Spinal cord (tissue), 9 donors: ENCODE measurements at regions not wholly inside any gene's neighbourhood (a gene's known extent, or its start where the extent isn't known, plus 50 kb on each side); places are given as distances from the start of the nearest gene placed in this dataset.

Experiments
- DNase-seq, 6 donors: peaks; one replicate each; pipeline versions ENCODE4 v3.0.0 to v3.0.0-alpha.2; 2013 to 2015; ENCODE audit warnings: low spot score in 6 of 6, low read depth in 4 of 6
- H3K27ac ChIP-seq: one replicate; pipeline ENCODE4 v1.5.1; 2013; ENCODE audit warnings: low read depth, low read length, control low read depth
- H3K27me3 ChIP-seq: one replicate; pipeline ENCODE4 v1.6.1; 2013; ENCODE audit warnings: low read length; ENCODE audit not compliant: control insufficient read depth, insufficient read depth
- H3K36me3 ChIP-seq: one replicate; pipeline ENCODE4 v1.6.1; 2013; ENCODE audit warnings: low read length; ENCODE audit not compliant: control insufficient read depth, insufficient read depth
- H3K4me1 ChIP-seq: one replicate; pipeline ENCODE4 v1.6.1; 2013; ENCODE audit warnings: low read length; ENCODE audit not compliant: control insufficient read depth, insufficient read depth
- H3K4me3 ChIP-seq: one replicate; pipeline ENCODE4 v1.5.1; 2013; ENCODE audit warnings: low read depth, low read length, control low read depth
- H3K9me3 ChIP-seq: one replicate; pipeline ENCODE4 v1.6.1; 2013; ENCODE audit warnings: low read length; ENCODE audit not compliant: control insufficient read depth, insufficient read depth
- WGBS: methylation state at CpG from one replicate; pipeline ENCODE4 v1.1.5; 2013; ENCODE audit warnings: missing lambda C conversion rate; ENCODE audit not compliant: insufficient coverage; 5-methylcytosine and 5-hydroxymethylcytosine counted together
- donor health status: healthy.

DNA sequence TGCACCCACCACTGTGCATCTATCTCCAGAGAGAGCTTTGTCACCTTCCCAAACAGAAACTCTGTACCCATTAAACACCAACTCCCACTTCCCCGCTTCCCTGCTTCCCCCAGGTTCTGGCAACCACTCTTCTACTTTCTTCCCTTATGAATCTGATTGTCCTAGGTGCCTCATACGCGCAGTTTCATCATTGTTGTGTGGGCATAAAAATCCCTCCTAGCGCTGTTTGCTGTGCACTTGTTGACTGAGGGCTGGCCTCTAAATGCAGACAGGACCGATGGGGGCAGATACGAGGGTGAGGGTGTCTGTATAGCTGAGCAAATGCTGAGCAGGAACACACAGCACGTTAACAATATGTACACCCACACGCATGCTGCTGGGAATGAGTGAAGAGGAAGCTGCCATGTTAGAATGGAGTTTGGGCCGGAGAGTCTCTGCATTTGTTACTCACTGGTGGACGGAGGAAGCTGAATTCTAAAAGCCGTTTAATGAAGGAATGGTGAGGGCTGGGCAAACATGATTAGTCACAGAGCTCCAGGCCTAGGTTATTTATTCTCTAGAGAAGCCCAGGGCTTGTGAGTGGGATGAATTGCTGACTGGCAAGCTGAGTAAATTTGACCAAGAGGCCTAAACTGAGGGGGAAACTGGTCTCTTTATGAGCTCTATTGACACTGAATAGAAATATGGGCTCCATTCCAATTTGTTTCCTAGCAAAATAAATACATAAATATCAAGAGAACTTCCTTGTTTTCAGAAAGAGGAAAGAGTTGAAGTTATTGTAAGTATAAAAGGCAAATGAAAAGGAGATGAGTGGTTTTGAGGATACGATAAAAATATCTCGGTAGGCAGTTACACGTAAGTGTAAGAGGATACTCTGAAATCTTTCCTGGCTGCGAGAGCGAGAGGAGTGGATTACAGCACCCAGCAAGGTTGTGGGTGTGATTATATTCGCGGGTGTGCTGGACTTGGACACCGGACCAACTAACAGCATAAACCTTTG is 95.9 kb upstream of the RPS6KA3 start:
- no peaks in the 10 kb centered on the region for H3K9me3 ChIP-seq
- no peaks in the 10 kb centered on the region for H3K36me3 ChIP-seq
- no peak overlapping the region for H3K27ac ChIP-seq
- peaks cover 4% of the 10 kb centered on the region for H3K4me1 ChIP-seq
- DNase-seq: peak in 2 of 6 donors; percentile 7 to 13
- WGBS: 70% methylated on average over 13 of the region's 19 CpGs
- H3K4me3 ChIP-seq: no peak overlapping the region
- peaks cover 11% of the 10 kb centered on the region for H3K27me3 ChIP-seq

DNA sequence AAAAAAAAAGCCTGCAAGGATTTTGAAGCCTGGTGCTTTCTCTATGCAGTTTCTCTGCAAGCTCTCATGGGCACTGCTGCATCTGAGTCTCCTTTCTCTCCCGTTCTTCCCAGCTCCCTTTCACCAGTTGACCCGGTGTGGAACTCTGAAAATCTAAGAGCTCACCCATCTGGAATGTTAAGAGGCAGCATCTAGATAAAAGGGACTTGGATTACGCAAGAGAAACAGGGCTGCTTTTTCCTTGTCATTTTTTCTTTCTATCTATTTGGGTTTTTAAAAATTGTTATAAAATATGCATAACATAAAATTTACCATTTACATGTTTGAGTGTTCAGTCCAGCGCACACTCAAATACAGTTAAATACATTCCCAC is 95.2 kb upstream of the RPS6KA3 start:
- H3K36me3 ChIP-seq: no peaks in the 10 kb centered on the region
- H3K27me3 ChIP-seq: peaks cover 11% of the 10 kb centered on the region
- peaks cover 4% of the 10 kb centered on the region for H3K4me1 ChIP-seq
- H3K9me3 ChIP-seq: no peaks in the 10 kb centered on the region
- DNase-seq: peak in 1 of 6 donors; percentile 9
- H3K27ac ChIP-seq: no peak overlapping the region
- WGBS: 63% methylated on average over 1 of the region's 4 CpGs
- no peak overlapping the region for H3K4me3 ChIP-seq

DNA sequence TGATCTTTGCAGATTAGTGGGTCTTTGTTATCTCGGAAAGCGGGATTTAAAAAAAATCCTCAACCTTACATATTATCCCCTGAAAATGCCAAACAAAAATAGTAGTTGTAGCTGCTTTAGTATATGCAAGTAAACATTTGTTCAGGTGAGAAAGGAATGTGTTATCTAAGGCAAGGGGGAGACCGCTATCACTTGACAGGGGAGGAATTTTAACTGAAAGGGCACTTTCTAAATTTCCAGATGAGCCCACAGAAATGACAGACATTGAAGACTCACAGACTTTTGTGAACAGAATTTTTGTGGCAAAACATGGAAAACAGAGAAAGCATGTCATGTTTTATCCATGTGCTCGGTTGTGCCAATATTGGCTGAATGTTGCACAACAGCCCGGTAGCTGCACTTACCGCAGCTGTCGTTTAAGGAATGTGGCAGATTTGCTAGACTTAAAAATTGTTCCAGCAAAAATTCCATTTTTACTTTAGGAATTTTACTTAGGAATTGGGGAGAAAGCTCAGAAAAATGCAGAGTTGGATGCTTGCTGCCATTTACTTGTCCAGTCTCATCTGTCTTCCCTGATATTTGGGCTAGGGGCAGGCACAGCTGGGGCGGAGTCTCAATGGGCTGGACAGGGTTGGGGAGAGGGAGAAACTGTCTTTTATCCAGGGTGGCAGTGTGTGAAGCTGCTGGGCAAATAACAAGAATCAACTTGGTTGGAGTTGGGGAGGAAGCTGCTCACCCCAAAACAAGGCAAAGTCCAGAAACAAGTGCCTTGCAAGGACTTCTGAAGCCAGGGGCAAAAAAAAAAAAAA is 94.6 kb upstream of the RPS6KA3 start:
- DNase-seq: peak in 1 of 6 donors; percentile 50
- Histone ChIP-seq H3K9me3 (no peaks in the 10 kb centered on the region), H3K4me3 (no peak overlapping the region), H3K27ac (no peak overlapping the region), H3K4me1 (peaks cover 4% of the 10 kb centered on the region), H3K36me3 (no peaks in the 10 kb centered on the region), H3K27me3 (peaks cover 11% of the 10 kb centered on the region)
- WGBS: 53% methylated on average over 5 of the region's 8 CpGs

DNA sequence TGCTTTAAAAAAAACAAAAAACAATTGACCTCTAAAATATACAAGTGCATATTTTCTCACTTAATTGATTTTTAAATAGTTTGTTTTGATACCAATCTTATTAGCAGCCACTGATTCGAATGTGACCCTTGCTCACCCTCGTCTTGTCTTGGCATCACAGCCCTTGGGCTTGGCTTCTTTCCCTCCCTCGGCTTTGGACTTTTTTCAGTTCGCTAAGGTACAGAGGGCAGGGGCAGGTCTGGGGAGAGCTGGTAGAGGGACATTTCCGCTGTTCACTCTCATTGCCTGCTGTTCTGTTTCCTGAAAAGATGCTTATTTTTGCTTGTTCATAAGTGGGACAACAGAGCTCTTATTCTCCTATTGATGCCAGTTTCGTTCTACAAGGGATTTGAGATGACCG is 88.5 kb upstream of the RPS6KA3 start:
- WGBS: 63% methylated on average over 2 of the region's 7 CpGs
- Histone ChIP-seq H3K4me1 (no peaks in the 10 kb centered on the region), H3K4me3 (no peak overlapping the region), H3K27me3 (peaks cover 5% of the 10 kb centered on the region), H3K27ac (no peak overlapping the region), H3K36me3 (no peaks in the 10 kb centered on the region), H3K9me3 (no peaks in the 10 kb centered on the region)
- no peak for DNase-seq

DNA sequence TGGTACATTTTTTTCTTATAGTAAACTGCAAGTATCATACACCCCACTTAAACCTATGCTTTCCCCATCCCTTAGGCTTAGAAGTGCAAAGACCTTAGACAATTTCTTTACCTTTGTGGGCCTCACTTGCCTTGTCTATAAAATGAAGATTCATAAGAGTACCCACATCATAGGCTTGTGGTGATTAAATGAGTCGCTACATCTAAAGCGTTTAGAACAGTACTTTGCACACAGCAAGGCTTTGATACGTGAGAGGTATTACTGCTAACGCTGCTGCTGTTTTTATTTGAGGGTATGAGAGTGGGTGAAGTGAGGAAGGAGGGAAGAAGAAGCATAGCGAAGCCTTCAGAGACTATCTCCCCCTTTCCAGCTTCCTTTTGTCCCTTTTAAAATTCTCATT is 87.8 kb upstream of the RPS6KA3 start:
- no CpG with 5 or more reads among the region's 5 CpGs for WGBS
- no peak for DNase-seq

DNA sequence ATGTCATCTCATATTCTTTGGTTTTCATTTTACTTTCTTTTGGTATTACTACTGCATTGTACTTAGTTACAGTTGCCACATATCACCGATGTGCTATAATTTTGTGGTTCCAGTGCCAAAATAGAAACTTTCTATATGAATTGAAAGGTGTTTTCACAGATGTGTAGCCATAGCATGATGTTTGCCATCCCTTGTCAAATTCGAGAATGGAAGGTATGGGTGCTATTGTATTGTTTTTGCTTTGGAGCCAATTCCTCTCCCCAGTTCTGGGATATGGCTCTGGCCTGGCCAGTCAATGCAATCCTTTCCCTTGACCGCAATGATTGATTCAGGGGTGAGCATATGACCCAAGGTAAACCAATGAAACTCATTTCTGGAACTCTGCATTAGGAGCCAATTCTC is 86.2 kb upstream of the RPS6KA3 start:
- H3K36me3 ChIP-seq: no peaks in the 10 kb centered on the region
- H3K27ac ChIP-seq: no peak overlapping the region
- no peaks in the 10 kb centered on the region for H3K4me1 ChIP-seq
- WGBS: 82% methylated on average over 3 of the region's 3 CpGs
- H3K27me3 ChIP-seq: peaks cover 8% of the 10 kb centered on the region
- no peak overlapping the region for H3K4me3 ChIP-seq
- no peaks in the 10 kb centered on the region for H3K9me3 ChIP-seq
- DNase-seq: no peak

More for the DNA sequence above, 87.8 kb upstream of the RPS6KA3 start:
- Histone ChIP-seq H3K4me1 (no peaks in the 10 kb centered on the region), H3K36me3 (no peaks in the 10 kb centered on the region), H3K27ac (no peak overlapping the region), H3K4me3 (no peak overlapping the region), H3K9me3 (no peaks in the 10 kb centered on the region), H3K27me3 (peaks cover 9% of the 10 kb centered on the region)

DNA sequence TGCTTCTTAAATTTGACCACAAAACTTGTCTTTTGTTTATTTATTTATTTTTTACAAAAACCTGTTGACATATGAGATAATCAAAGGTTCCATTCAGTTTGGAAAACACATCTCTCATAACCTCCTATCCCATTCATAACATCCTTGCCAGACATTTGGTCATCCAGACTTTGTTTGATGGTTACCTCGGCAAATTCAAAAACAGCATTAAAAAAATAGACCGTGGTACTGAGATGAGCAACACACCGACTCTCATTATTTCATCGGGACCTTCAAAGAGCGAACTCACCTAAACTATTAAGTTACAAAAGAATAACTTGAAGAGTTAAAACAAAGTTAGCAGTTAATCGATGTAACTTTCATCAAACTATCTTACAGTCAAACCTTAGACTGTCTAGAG is 85.8 kb upstream of the RPS6KA3 start:
- no peak for DNase-seq
- Histone ChIP-seq H3K36me3 (no peaks in the 10 kb centered on the region), H3K9me3 (no peaks in the 10 kb centered on the region), H3K4me1 (no peaks in the 10 kb centered on the region), H3K27me3 (peaks cover 8% of the 10 kb centered on the region), H3K27ac (no peak overlapping the region), H3K4me3 (no peak overlapping the region)
- 57% methylated on average over 1 of the region's 6 CpGs for WGBS

DNA sequence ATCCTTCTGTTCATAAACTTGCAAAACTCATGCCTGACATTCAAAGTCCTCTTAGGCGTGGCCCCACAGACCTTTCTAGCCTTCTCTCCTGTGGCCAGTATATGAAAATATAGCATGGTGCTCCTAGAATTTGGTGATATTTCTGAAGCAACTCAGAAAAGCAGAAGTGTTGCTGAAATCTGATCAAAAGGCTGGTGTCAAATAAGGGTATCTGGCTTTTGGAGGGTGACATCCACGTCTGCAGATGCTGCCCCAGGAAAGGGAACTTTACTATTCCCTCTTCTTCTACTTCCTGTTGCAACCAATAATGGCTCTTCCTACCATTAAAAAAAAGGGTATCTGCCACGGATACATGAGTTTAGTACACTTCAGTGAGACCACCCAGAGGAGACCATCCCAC is 83.9 kb upstream of the RPS6KA3 start:
- H3K27me3 ChIP-seq: peaks cover 15% of the 10 kb centered on the region
- H3K4me1 ChIP-seq: no peaks in the 10 kb centered on the region
- WGBS: 50% methylated on average over 1 of the region's 3 CpGs

DNA sequence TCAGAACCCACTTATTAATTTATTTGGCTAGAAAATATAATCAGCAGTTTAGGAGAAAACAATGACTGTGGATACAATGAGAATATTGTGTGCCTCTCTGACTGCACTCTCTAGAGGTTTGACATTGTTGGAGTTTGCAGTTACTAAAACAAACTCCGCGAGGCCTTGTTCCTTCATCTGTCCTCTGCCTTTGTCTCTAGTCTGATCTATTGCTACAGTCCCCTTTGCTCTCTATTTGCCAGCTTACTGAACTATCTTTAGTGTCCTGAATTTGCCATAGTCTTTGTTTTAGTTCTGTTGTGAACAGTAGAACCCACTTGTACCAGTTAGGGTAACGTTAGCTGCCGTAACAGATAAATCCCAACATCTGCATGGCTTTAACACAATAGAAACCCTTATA is 81.4 kb upstream of the RPS6KA3 start:
- peaks cover 14% of the 10 kb centered on the region for H3K27me3 ChIP-seq
- no peaks in the 10 kb centered on the region for H3K4me1 ChIP-seq
- no peak overlapping the region for H3K27ac ChIP-seq
- no peaks in the 10 kb centered on the region for H3K36me3 ChIP-seq
- DNase-seq: no peak
- WGBS: 60% methylated on average over 2 of the region's 4 CpGs
- H3K4me3 ChIP-seq: no peak overlapping the region
- H3K9me3 ChIP-seq: no peaks in the 10 kb centered on the region

More for the DNA sequence above, 83.9 kb upstream of the RPS6KA3 start:
- no peaks in the 10 kb centered on the region for H3K36me3 ChIP-seq
- H3K4me3 ChIP-seq: no peak overlapping the region
- no peaks in the 10 kb centered on the region for H3K9me3 ChIP-seq
- no peak overlapping the region for H3K27ac ChIP-seq
- DNase-seq: no peak
